ENCODE measurements at regions not wholly inside any gene's neighbourhood (a gene's known extent, or its start where the extent isn't known, plus 50 kb on each side); places are given as distances from the start of the nearest gene placed in this dataset.
"Not testable (repeated sequence)": the region's sequence is repeated elsewhere in the genome, so short reads cannot be mapped to it uniquely, and the experiment has no call there.

DNA sequence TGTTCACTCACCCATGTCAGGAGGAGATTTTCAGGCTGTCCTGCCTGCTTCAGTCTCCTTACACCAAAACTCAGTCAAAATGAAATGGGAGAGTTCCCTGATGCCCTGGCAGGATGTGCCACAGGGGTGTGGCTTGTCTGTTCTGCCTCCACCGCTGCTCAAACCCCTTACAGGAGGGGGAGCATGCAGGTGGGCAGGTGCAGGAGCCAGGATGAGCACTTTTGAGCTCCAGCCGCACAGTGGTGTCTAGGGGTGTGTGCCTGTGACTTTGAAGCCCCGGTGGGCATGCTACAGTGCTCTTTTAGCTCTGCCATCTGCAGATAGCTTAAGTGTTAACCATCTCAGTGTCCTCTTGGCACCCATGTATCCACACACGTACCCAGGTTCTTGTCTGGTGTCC, 71.9 kb upstream of the IPO5 start:
- no peak for DNase-seq

DNA sequence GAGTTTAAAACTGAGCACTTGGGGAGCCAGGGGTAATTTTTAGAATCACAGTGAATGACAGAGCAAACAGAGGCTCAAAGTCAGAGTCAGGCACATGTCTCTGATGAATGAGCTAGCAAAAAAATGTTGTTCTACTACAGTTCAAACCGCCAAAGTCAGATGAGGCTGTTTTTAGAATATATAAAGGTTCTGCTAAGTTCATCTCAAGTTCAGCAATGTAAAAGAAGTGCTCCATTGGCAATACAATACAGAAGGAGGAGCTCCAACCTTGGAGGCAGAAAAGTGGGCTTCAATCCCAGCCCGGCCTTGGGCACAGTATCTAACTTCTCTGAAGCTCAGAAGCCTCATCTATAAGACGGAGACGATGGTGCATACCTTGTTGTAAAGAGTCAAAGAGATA, 70.1 kb upstream of the IPO5 start:
- no peak for DNase-seq

DNA sequence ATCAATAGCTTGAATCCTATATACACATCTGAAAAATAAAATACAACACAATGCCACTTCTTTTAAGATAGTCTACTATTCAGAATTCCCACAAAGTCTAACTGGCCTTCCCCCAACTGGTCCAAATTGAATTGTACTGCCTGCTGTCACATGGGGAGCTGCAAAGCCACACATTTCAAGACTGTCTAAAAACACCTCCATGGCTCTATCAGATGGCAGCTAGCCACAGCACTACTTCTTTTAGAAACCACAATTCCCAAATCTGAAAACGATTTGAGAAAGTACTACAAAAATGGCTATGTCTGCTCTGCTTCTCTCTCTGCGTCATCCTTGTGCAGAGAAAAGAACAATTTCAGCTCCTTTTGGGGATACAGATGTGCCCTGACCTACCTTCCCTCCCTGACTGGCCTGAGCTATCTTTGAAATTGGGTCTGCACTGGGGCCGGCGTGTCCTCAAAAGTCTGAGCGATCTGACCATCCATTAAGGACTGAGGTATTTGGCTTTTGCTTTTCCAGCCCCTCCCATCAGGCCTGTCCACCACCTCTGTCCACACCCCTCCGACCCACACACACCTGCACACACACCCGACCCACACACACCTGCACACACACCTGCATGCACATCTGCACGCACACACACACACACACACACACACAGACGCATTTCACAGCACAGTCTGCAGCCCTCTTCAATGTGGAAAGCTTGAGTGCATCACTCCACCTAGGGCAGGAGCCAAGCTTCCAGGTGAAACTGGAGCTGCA, 68.6 kb upstream of the IPO5 start:
- DNase-seq = no peak

DNA sequence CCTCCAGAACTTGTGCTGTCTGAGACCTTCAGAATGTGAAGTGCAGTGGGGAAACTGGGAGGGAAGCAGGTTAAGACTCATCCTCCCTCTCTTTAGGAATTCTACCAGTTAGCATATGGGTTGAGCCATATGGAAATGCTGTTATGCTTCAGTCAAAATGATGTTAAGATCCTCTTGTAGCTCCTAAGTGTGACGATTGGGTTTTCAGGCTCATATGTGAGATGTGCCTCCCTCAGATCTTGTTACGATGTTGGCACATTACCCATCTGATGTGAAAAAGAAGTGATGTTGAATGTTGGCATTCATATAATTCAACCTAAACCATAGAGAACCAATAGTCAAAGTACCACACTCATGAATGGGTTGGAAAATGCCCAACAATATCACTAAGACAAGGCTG, 67.8 kb upstream of the IPO5 start:
- no peak for DNase-seq

DNA sequence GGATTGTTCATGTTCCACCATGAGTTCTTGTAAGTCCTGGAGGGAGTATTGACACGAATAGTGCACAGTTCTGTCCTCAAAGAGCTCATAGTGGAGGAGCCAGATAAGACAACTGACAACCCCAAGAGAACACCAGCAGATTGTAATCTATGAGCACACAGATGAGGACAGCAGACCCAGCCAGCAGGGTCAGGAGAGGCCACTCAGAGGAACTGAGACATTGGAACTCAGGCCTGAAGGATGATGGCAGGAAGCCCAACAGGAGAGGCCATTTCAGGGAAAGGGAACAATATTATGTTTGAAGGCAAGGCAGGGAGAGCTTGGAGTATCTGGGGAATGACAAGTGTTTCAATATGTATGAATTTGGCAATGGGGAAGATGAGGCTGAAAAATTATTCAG, 63.7 kb upstream of the IPO5 start:
- DNase-seq = no peak

DNA sequence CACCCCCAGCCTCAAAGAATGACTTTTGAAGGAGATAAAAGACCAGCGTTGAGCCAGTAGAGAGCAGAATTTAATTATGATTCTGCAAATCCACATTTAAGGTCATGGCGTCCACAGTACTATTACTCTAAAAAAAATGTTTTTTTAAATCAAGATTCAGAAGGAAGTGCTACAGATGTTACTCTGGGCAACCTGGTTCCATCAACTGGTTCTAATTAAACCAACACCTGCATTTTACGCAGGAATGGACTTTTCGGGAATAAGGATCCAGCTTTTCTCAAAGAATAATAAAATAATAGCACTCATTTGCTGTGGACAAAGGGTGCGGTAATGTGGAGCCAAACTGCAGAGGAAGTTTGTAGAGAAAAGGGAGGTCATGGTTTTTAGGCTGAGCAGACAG, 62.9 kb upstream of the IPO5 start:
- no peak for DNase-seq

DNA sequence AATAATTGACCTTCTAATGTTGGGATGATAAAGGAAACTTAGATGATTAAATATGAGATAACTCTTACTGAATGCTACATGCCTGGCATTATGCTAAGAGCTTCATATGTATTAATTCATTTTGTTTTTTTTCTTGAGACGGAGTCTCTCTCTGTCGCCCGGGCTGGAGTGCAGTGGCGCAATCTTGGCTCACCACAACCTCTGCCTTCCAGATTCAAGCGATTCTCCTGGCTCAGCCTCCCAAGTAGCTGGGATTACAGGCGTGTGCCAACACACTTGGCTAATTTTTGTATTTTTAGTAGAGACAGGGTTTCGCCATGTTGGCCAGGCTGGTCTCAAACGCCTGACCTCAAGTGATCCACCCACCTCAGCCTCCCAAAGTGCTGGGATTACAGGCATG, 61.5 kb upstream of the IPO5 start:
- DNase-seq = not testable (repeated sequence)

DNA sequence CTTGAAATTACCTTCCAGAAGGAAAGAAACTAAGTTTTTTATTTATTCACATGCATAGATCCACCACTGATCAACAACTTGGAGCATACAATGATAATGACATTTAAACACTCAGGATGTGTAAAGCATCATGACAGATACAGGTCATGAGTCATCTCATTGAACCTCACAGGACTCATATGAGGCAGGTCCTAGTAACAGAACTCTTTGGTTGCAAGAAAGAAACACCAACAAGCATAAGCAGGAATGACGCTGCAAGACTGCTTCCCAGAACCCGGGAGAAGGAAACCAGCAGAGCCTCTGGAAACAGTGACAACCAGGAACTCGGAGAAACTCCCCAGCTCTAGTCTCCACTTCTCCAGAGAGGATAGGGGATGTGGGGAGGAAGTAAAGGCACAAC, 60.8 kb upstream of the IPO5 start:
- DNase-seq = no peak

DNA sequence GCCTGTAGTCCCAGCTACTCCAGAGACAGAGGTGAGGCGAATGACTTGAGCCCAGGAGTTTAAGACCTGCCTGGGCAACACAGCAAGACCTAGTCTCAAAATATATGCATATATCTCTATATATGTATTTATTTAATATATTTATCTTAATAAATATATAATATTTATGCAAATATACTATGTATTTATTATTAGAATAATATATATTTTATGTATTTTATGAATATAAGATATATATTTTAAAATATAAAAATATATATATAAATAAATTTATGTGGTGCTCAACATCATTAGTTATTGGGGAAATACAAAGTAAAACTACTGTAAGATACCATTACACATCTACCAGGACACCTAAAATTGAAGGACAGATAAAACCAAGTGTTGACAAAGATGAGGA, 58.1 kb upstream of the IPO5 start:
- no peak for DNase-seq

DNA sequence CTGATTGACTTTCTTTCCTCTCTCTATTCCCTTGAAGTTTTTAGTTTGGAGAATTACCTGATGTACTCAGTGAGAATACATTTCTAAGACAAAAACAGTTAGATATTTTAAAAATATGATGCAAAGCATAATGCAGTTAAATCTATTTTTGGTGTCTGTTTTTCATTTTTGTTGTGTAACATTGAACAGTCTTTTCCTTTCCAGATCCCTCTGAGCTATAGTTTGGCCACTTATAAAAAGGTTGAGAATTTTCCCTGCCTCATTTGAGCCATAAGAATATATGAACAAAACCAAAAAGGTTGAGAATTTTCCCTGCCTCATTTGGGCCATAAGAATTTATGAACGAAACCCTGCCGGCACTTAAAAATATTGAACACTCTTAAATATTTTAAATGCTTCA, 57.0 kb upstream of the IPO5 start:
- DNase-seq = no peak

DNA sequence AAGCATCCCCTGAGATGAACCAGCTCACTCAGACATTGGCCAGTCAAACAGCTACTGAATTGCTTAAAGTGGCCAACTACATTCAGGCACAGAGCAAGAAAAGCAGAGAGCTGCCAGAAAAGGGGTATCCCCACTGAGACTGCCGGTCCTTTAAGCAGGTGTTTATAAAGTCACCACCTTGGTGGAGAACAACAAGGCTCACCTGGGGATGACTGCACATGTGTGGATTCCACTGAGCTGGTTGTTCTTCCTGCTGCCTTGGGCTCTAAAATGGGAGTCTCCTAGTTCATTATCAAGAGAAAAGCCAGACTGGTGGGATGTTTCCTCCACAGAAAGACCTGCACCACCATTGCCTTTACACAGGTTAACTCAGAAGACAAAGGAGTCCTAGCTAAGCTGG, 51.8 kb upstream of the IPO5 start:
- no peak for DNase-seq
